ENCODE measurements at regions not wholly inside any gene's neighbourhood (a gene's known extent, or its start where the extent isn't known, plus 50 kb on each side); places are given as distances from the start of the nearest gene placed in this dataset.
"Not testable (repeated sequence)": the region's sequence is repeated elsewhere in the genome, so short reads cannot be mapped to it uniquely, and the experiment has no call there.

GRCh38 chr4:138656990-138657389 lies 358.6 kb upstream of the NOCT start:
- DNase-seq, result no peak

GRCh38 chr4:138655985-138656384 lies 359.6 kb upstream of the NOCT start:
- no peak for DNase-seq

DNA sequence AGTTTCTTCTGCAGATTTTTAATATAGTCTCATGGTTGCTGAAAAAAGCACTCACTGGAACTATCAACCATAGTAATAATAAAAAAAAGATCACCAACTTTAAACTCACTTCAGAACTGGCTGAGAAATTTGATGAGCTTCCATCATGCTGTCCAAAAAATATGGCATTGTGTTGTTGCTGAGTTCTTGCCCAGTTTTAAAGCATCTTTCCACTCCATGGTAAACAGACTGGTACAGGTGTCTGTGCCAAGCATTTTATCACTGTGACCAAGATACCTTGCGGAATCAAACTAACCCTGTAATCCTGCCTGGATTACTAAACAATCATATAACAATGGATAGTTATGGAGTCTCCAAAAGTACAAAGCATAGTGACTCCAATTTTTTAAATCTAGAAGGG lies 360.3 kb upstream of the NOCT start:
- DNase-seq, result no peak

GRCh38 chr4:138650929-138651448 lies 364.6 kb upstream of the NOCT start:
- no peak for DNase-seq

GRCh38 chr4:138650495-138650894 lies 365.1 kb upstream of the NOCT start:
- no peak for DNase-seq

- no peak for DNase-seq
Measured at GRCh38 chr4:138647433-138647832, 368.1 kb upstream of the NOCT start.

GRCh38 chr4:138646383-138646782 lies 369.2 kb upstream of the NOCT start:
- no peak for DNase-seq

GRCh38 chr4:138645289-138645688 lies 370.3 kb upstream of the NOCT start:
- no peak for DNase-seq

- DNase-seq, result no peak
Measured at GRCh38 chr4:138644322-138644721, 371.3 kb upstream of the NOCT start.

GRCh38 chr4:138643827-138644226 lies 371.8 kb upstream of the NOCT start:
- no peak for DNase-seq

GRCh38 chr4:138639018-138639741 lies 376.4 kb upstream of the NOCT start:
- no peak for DNase-seq

GRCh38 chr4:138636781-138637180 lies 378.8 kb upstream of the NOCT start:
- DNase-seq, result no peak

DNA sequence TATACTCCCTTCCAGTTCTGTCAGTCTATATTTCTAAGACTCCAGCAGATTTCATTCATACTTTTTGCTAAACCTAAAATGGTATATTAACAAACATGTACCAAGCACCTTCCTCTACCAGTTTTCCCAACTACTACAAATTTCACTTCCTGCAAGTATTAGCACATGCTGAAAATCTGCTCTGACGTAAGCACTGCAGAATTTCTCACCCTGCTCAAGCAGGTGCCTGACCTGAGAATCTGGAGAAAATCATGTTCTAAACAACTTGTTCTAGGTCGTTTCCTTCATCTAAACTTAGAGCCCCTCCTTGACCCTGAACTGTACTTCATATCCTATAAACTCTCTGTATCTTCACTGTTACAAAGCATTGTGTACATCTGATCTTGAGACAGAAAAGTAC lies 380.7 kb upstream of the NOCT start:
- no peak for DNase-seq

GRCh38 chr4:138633580-138633904 lies 382.0 kb upstream of the NOCT start:
- no peak for DNase-seq

- DNase-seq, result no peak
Measured at GRCh38 chr4:138632856-138633579, 382.6 kb upstream of the NOCT start.

- no peak for DNase-seq
Measured at GRCh38 chr4:138630666-138631065, 384.9 kb upstream of the NOCT start.

GRCh38 chr4:138629669-138630068 lies 385.9 kb upstream of the NOCT start:
- DNase-seq, result no peak

GRCh38 chr4:138627096-138627495 lies 384.9 kb upstream of the SLC7A11 start:
- DNase-seq, result no peak

DNA sequence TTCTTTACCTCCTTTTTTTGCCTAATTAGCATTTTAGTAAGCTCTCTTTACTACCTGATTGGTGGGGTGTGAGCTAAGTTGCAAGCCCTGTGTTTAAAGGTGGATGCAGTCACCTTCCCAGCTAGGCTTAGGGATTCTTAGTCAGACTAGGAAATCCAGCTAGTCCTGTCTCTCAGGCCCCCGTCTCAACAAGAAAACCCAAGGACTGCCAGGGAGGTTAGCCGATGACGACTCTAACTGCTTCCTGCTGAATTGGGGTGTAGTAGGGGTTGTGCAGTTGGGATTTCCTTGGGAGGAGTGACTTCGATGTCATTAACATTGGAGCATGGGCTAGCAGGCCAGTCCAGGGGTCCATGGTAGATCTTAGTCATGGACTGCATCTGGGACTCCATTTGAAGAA lies 380.2 kb upstream of the SLC7A11 start:
- not testable (repeated sequence) for DNase-seq

DNA sequence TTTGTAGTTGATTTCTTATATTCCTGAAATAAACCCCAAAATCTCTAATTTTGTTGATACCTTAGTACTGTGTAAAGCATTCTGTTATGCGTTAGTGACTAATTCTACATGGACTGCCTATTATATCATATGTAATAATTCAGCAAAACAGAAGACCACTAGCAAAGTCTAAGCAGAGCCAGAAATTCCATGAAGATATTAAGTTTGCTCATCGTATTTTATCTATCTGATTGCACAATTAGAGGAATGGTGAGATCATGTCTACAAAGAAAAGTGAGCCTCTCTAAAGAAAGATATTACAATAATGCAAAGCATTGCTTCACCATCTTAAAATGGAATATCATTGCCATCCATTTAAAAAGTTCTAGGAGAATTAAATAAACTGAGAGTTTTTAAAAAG lies 374.6 kb upstream of the SLC7A11 start:
- no peak for DNase-seq

GRCh38 chr4:138614398-138615142 lies 372.4 kb upstream of the SLC7A11 start:
- DNase-seq, result no peak

GRCh38 chr4:138612428-138612827 lies 370.3 kb upstream of the SLC7A11 start:
- no peak for DNase-seq

GRCh38 chr4:138611721-138612120 lies 369.6 kb upstream of the SLC7A11 start:
- no peak for DNase-seq

- DNase-seq, result no peak
Measured at GRCh38 chr4:138611017-138611416, 368.9 kb upstream of the SLC7A11 start.
